Transverse colon (tissue), 4 donors: ENCODE measurements at regions not wholly inside any gene's neighbourhood (a gene's known extent, or its start where the extent isn't known, plus 50 kb on each side); places are given as distances from the start of the nearest gene placed in this dataset.

Source experiments
- CTCF ChIP-seq, 5 experiments: fragments of 200-600 bp in 3 of 5; fragments of 450-650 bp in 2 of 5; sonication (generic) in 3 of 5; IDR thresholded peaks; 1 replicate in 2 of 5; 2 replicates in 3 of 5; pipeline ENCODE4 v1.5.1; 2016 to 2017; ENCODE audit warnings: antibody characterized with exemption in 5 of 5, inconsistent platforms in 3 of 5, mild to moderate bottlenecking in 2 of 5, moderate library complexity in 1 of 5
- POLR2A ChIP-seq: fragments of 450-650 bp; IDR thresholded peaks from one replicate; pipeline ENCODE4 v1.6.1; 2016; ENCODE audit warnings: antibody characterized with exemption, mild to moderate bottlenecking, moderate library complexity
- POLR2AphosphoS5 ChIP-seq, 3 donors: sonication (generic); formaldehyde crosslinking; IDR thresholded peaks; one replicate each; pipeline ENCODE4 v1.6.1; 2016; ENCODE audit warnings: antibody characterized with exemption in 3 of 3

DNA sequence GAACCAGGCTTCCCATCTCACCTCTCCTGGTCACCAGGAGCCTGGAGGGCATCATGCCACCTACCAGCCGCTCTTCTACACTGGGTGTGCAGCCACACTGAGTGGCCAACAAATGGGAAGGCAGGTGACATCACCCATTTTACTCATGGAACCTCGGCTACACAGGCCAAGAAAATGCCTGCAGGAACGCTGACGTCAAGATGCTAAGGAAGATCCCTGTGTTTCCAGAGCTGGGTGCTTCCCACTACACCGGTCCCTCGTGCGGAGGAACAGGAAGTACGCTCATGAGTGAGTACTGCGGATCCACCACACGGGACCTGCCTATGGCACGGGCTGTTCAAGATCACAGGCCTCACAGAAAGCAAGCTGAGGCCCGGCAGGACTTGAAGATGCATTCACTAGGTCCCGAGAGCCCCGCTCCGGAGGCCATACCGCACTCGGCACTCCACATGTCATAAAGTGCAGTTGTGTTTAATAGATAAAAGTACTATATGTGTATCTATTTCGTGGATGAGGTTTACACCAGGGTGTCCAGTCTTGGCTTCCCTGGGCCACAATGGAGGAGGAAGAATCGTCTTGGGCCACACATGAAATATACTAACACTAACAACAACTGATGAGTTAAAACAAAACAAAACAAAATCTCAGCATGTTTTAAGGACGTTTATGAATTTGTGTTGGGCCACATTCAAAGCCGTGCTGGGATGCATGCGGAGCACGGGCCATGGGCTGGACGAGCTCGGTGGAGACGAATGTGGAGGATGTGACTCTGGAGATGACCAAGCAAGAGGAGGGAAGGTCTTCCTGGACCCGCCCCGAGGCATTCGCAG lies 257.9 kb downstream of the THBS2 start:
- TF ChIP-seq CTCF (IDR thresholded peaks at IDR 0.05) (no peak), POLR2AphosphoS5 (IDR thresholded peaks at IDR 0.05) (no peak), POLR2A (no peak)
